ENCODE measurements at regions not wholly inside any gene's neighbourhood (a gene's known extent, or its start where the extent isn't known, plus 50 kb on each side); places are given as distances from the start of the nearest gene placed in this dataset.

DNA sequence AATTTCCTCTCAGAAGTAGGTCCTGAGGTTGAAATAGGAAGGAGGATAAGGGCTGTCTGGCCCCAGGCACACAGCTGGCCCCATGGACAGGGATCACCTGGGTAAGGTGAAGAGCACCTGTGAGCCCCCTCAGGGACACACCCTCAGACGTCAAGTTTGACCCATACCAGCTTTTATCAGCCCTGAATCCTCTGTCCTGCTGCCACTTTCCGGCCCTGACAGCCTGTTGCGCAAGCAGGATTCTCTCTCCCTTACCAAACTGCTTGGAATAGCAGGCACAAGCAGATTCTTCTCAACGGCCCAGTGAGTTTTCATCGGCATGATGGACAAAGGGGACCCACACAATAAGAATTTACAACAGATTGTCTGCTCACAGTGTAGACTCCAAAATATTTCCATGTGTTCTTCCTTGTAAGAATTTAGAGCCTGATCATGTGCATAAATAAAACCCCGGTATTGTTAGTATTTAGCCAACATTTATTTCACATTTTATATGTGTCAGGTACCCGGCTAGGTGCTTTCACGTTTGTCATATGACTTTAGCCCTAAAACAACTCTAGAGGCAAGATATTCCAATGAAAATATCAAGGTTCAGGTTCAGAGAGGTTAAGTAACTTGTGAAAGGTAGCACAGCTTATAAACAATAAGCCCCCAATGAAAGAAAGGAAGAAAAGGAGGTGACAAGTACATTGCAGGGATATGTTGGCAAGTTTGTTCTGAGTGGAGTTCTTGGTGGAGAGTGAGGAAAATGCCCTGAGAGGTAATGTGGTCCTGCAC is 107.2 kb upstream of the KIT start:
- H3K9me3 ChIP-seq, result no peaks in the 10 kb centered on the region
- no peaks in the 10 kb centered on the region for H3K27me3 ChIP-seq
- no peak overlapping the region for H3K4me3 ChIP-seq
- ATAC-seq, result peak; percentile 45
- no peak overlapping the region for H3K27ac ChIP-seq
- H3K4me1 ChIP-seq, result no peaks in the 10 kb centered on the region
- TF ChIP-seq, protein P1, sequence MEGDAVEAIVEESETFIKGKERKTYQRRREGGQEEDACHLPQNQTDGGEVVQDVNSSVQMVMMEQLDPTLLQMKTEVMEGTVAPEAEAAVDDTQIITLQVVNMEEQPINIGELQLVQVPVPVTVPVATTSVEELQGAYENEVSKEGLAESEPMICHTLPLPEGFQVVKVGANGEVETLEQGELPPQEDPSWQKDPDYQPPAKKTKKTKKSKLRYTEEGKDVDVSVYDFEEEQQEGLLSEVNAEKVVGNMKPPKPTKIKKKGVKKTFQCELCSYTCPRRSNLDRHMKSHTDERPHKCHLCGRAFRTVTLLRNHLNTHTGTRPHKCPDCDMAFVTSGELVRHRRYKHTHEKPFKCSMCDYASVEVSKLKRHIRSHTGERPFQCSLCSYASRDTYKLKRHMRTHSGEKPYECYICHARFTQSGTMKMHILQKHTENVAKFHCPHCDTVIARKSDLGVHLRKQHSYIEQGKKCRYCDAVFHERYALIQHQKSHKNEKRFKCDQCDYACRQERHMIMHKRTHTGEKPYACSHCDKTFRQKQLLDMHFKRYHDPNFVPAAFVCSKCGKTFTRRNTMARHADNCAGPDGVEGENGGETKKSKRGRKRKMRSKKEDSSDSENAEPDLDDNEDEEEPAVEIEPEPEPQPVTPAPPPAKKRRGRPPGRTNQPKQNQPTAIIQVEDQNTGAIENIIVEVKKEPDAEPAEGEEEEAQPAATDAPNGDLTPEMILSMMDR (IDR thresholded peaks at IDR 0.05), result no peak
- no peaks in the 10 kb centered on the region for H3K36me3 ChIP-seq
- peak in 3 of 4 donors; percentile 27 to 61 (median 45) for DNase-seq
- intact Hi-C loops (cut with DNase I), result no loop called here

GRCh38 chr4:54553001-54553400 is 104.8 kb upstream of the KIT start:
- ATAC-seq (peak; percentile 61), DNase-seq (no peak)
- H3K4me3 ChIP-seq, result no peak overlapping the region
- no peaks in the 10 kb centered on the region for H3K4me1 ChIP-seq
- H3K36me3 ChIP-seq, result no peaks in the 10 kb centered on the region
- no peaks in the 10 kb centered on the region for H3K9me3 ChIP-seq
- intact Hi-C loops (cut with DNase I), result no loop called here
- H3K27me3 ChIP-seq, result no peaks in the 10 kb centered on the region
- no peak overlapping the region for H3K27ac ChIP-seq
- TF ChIP-seq, protein P1 (IDR thresholded peaks at IDR 0.05), result no peak

- intact Hi-C loops (cut with DNase I), result no loop called here
- Histone ChIP-seq H3K27ac (peak overlapping the region in 1 of 2 donors; percentile 29), H3K27me3 (no peaks in the 10 kb centered on the region), H3K9me3 (no peaks in the 10 kb centered on the region), H3K36me3 (no peaks in the 10 kb centered on the region), H3K4me1 (no peaks in the 10 kb centered on the region), H3K4me3 (no peak overlapping the region)
- DNase-seq (peak in 1 of 4 donors; percentile 62), ATAC-seq (peak; percentile 77)
- TF ChIP-seq, protein P1 (IDR thresholded peaks at IDR 0.05), result no peak
Observed at GRCh38 chr4:54554339-54554990, 103.3 kb upstream of the KIT start.

DNA sequence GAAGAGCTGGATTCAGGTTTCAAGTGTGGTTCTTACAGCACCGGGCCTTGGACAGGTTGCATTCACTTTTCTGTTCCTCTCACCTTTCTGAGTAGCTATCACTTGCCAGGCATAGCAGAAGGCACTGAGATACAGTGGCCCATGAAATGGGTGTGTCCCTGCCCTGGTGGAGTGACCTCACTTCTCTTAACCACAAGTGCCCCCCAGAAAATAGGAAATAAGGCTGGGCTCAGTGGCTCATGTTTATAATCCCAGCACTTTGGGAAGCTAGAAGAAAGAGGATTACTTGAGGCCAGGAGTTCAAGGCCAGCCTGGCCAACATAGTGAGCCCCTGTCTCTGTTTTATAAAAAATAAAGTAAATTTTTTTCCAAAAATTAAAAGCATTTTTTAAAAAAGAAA is 101.7 kb upstream of the KIT start:
- no peaks in the 10 kb centered on the region for H3K9me3 ChIP-seq
- no peaks in the 10 kb centered on the region for H3K4me1 ChIP-seq
- TF ChIP-seq, protein P1 (IDR thresholded peaks at IDR 0.05), result no peak
- H3K36me3 ChIP-seq, result no peaks in the 10 kb centered on the region
- no peaks in the 10 kb centered on the region for H3K27me3 ChIP-seq
- H3K4me3 ChIP-seq, result no peak overlapping the region
- DNase-seq, result no peak
- H3K27ac ChIP-seq, result no peak overlapping the region
- no peak for ATAC-seq
- intact Hi-C loops (cut with DNase I), result no loop called here

- DNase-seq (no peak), ATAC-seq (no peak)
- intact Hi-C loops (cut with DNase I), result no loop called here
- Histone ChIP-seq H3K4me3 (no peak overlapping the region), H3K4me1 (no peaks in the 10 kb centered on the region), H3K27ac (no peak overlapping the region), H3K27me3 (no peaks in the 10 kb centered on the region), H3K36me3 (no peaks in the 10 kb centered on the region), H3K9me3 (no peaks in the 10 kb centered on the region)
- TF ChIP-seq, protein P1 (IDR thresholded peaks at IDR 0.05), result no peak
Observed at GRCh38 chr4:54556587-54556986, 101.2 kb upstream of the KIT start.

All from left lung (tissue), 4 donors.